HepG2 (cell line): ENCODE measurements at regions not wholly inside any gene's neighbourhood (a gene's known extent, or its start where the extent isn't known, plus 50 kb on each side); places are given as distances from the start of the nearest gene placed in this dataset.

Experiments
- ATAC-seq: fragments of 200-7000 bp; cut with Tn5 transposase; 3 replicates; pipeline ENCODE4 v1.9.1; 2020; ENCODE audit warnings: mild to moderate bottlenecking, moderate library complexity
- BruUV-seq: library from RNA; stranded (reverse); fragments of 400-500 nt; replicated peaks from 2 replicates; lab custom pipeline; 2021; lab: Mats Ljungman, UMichigan
- CTCF ChIA-PET: fragments of 300-600 bp; formaldehyde crosslinking; extraction: SDS; loops from one replicate; lab custom pipeline; 2021; ENCODE audit warnings: low total read pairs, inconsistent platforms, low intra/inter-chr PET ratio; lab: Yijun Ruan, JAX
- POLR2A ChIA-PET: fragments of 350-600 bp; sonication (Branson Sonifier 250); formaldehyde crosslinking; loops from one replicate; lab custom pipeline; 2020; ENCODE audit warnings: antibody characterized with exemption, inconsistent platforms; lab: Yijun Ruan, JAX
- DNase-seq: peaks from one replicate; pipeline ENCODE4 v3.0.0-alpha.2; 2015; ENCODE audit warnings: low spot score
- FAIRE-seq: peaks from 3 replicates; lab custom pipeline; 2011; peaks lifted over from hg19 to GRCh38; lab: Jason Lieb, UNC
- H2AFZ ChIP-seq: one replicate; pipeline ENCODE4 v1.6.1; 2011; ENCODE audit warnings: low read length, inconsistent platforms
- H3K27ac ChIP-seq: fragments of 300-600 bp; 3 replicates; pipeline ENCODE4 v1.8.0; 2011; ENCODE audit warnings: mixed run types, mild to moderate bottlenecking, mixed read lengths, low read length, inconsistent platforms; ENCODE audit not compliant: insufficient read depth; ENCODE audit errors: extremely low read length
- H3K27me3 ChIP-seq, 2 experiments: fragments of 200-600 bp in 1 of 2; 2 replicates in 1 of 2; 3 replicates in 1 of 2; pipeline versions ENCODE4 v1.6.0 to v1.8.0; 2011; ENCODE audit warnings: low read length in 2 of 2, mild to moderate bottlenecking in 2 of 2, moderate library complexity in 2 of 2, inconsistent platforms in 1 of 2; ENCODE audit not compliant: insufficient read depth in 2 of 2, control insufficient read depth in 1 of 2
- H3K36me3 ChIP-seq, 2 experiments: fragments of 200-600 bp in 1 of 2; replicated peaks in 1 of 2; 2 replicates in 1 of 2; 3 replicates in 1 of 2; pipeline versions ENCODE4 v1.5.1 to v1.8.0; 2011; ENCODE audit warnings: low read length in 2 of 2, inconsistent platforms in 1 of 2; ENCODE audit not compliant: insufficient read depth in 2 of 2, control insufficient read depth in 1 of 2
- H3K4me1 ChIP-seq: 2 replicates; pipeline ENCODE4 v1.5.1; 2012; ENCODE audit warnings: low read length, inconsistent platforms; ENCODE audit not compliant: insufficient read depth
- H3K4me2 ChIP-seq: 2 replicates; pipeline ENCODE4 v1.6.0; 2011; ENCODE audit warnings: low read depth, low read length, inconsistent platforms
- H3K4me3 ChIP-seq, 3 experiments: fragments of 200-600 bp in 1 of 3; sonication (generic), shearing (Covaris generic) in 1 of 3; replicated peaks in 1 of 3; 2 replicates each; pipeline ENCODE4 v1.5.1; 2011 to 2016; ENCODE audit warnings: low read length in 3 of 3, inconsistent platforms in 2 of 3, low read depth in 2 of 3, mild to moderate bottlenecking in 2 of 3, control low read depth in 1 of 3, mixed read lengths in 1 of 3; ENCODE audit not compliant: insufficient read depth in 1 of 3
- H3K79me2 ChIP-seq: one replicate; pipeline ENCODE4 v1.6.1; 2011; ENCODE audit warnings: low read length, inconsistent platforms; ENCODE audit not compliant: insufficient read depth
- H3K9ac ChIP-seq: 2 replicates; pipeline ENCODE4 v1.6.0; 2011; ENCODE audit warnings: mild to moderate bottlenecking, low read depth, low read length, inconsistent platforms; ENCODE audit not compliant: insufficient read depth
- H3K9me3 ChIP-seq: 2 replicates; pipeline ENCODE4 v1.5.1; 2012; ENCODE audit warnings: mild to moderate bottlenecking, low read length
- H4K20me1 ChIP-seq: 2 replicates; pipeline ENCODE4 v1.6.0; 2011; ENCODE audit warnings: inconsistent platforms, mild to moderate bottlenecking, low read length, moderate library complexity; ENCODE audit not compliant: insufficient read depth
- CAMTA2 ChIP-seq: sonication (generic); formaldehyde crosslinking; IDR thresholded peaks from 2 replicates; pipeline ENCODE4 v1.4.0; 2020; ENCODE audit warnings: mild to moderate bottlenecking, missing genetic modification reagents, borderline replicate concordance
- CREB3 ChIP-seq: sonication (generic); formaldehyde crosslinking; IDR thresholded peaks from 2 replicates; pipeline ENCODE4 v1.5.0; 2020; ENCODE audit warnings: missing genetic modification reagents
- ERF ChIP-seq: IDR thresholded peaks from 2 replicates; pipeline ENCODE4 v1.6.1; 2018; ENCODE audit warnings: missing biosample characterization, missing genetic modification reagents
- FOXC1 ChIP-seq: sonication (generic); formaldehyde crosslinking; IDR thresholded peaks from 2 replicates; pipeline ENCODE4 v1.8.0; 2022; ENCODE audit warnings: mild to moderate bottlenecking, missing genetic modification reagents, borderline replicate concordance
- NONO ChIP-seq, 2 experiments: fragments of 450-650 bp in 1 of 2; sonication (generic) in 1 of 2; formaldehyde crosslinking in 1 of 2; IDR thresholded peaks in 1 of 2; conservative IDR thresholded peaks in 1 of 2; 2 replicates each; pipeline versions ENCODE4 v1.6.1 to v1.8.0; 2017 to 2022; ENCODE audit warnings: mild to moderate bottlenecking in 1 of 2, missing genetic modification reagents in 1 of 2, moderate library complexity in 1 of 2
- RAD21 ChIP-seq: fragments of 450-650 bp; formaldehyde crosslinking; IDR thresholded peaks from 2 replicates; pipeline ENCODE4 v1.5.0; 2020; ENCODE audit warnings: mild to moderate bottlenecking
- ZNF530 ChIP-seq: sonication (generic); formaldehyde crosslinking; IDR thresholded peaks from 2 replicates; pipeline ENCODE4 v1.5.0; 2020; ENCODE audit warnings: low read depth, mild to moderate bottlenecking, missing genetic modification reagents
- ZNF639 ChIP-seq: conservative IDR thresholded peaks from 2 replicates; pipeline ENCODE4 v1.6.1; 2018; ENCODE audit warnings: missing genetic modification reagents
- ZNF781 ChIP-seq: sonication (generic); formaldehyde crosslinking; IDR thresholded peaks from 2 replicates; pipeline ENCODE4 v1.5.1; 2020; ENCODE audit warnings: borderline replicate concordance, mild to moderate bottlenecking, missing genetic modification reagents; ENCODE audit errors: not compliant biosample characterization
- ZNF891 ChIP-seq: sonication (generic); formaldehyde crosslinking; IDR thresholded peaks from 2 replicates; pipeline ENCODE4 v1.5.0; 2020; ENCODE audit warnings: mild to moderate bottlenecking, missing genetic modification reagents
- WGBS: methylation state at CpG from one replicate; pipeline ENCODE4 v1.1.6; 2017; ENCODE audit warnings: low lambda C conversion rate; 5-methylcytosine and 5-hydroxymethylcytosine counted together
- in situ Hi-C: cut with HindIII; loops from 2 replicates; pipeline ENCODE4 v1.10.0; 2017; ENCODE audit warnings: low pct_unique_long_range_greater_than_20kb; ENCODE audit not compliant: extremely low pct_ligation_motif_present
- intact Hi-C: fragments of 100-400 bp; cut with micrococcal nuclease; formaldehyde crosslinking; loops from one replicate; pipeline ENCODE4 v1.10.0; 2022; ENCODE audit not compliant: unreplicated experiment
- TF ChIP-seq, protein P1 (sequence below): sonication (generic); formaldehyde crosslinking; IDR thresholded peaks from 2 replicates; pipeline ENCODE4 v1.4.0; 2020; ENCODE audit warnings: missing genetic modification reagents, mild to moderate bottlenecking, borderline replicate concordance
- TF ChIP-seq, protein P2 (sequence below): sonication (generic); formaldehyde crosslinking; IDR thresholded peaks from 2 replicates; pipeline ENCODE4 v1.4.0; 2020; ENCODE audit warnings: missing genetic modification reagents

GRCh38 chr5:67793966-67794365, 421.6 kb upstream of the PIK3R1 start:
- no peak for TF ChIP-seq FOXC1 (CRISPR knock-in tag)
- TF ChIP-seq, protein P1, sequence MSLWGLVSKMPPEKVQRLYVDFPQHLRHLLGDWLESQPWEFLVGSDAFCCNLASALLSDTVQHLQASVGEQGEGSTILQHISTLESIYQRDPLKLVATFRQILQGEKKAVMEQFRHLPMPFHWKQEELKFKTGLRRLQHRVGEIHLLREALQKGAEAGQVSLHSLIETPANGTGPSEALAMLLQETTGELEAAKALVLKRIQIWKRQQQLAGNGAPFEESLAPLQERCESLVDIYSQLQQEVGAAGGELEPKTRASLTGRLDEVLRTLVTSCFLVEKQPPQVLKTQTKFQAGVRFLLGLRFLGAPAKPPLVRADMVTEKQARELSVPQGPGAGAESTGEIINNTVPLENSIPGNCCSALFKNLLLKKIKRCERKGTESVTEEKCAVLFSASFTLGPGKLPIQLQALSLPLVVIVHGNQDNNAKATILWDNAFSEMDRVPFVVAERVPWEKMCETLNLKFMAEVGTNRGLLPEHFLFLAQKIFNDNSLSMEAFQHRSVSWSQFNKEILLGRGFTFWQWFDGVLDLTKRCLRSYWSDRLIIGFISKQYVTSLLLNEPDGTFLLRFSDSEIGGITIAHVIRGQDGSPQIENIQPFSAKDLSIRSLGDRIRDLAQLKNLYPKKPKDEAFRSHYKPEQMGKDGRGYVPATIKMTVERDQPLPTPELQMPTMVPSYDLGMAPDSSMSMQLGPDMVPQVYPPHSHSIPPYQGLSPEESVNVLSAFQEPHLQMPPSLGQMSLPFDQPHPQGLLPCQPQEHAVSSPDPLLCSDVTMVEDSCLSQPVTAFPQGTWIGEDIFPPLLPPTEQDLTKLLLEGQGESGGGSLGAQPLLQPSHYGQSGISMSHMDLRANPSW (CRISPR knock-in tag): no peak
- no peak for TF ChIP-seq ZNF891 (CRISPR knock-in tag)
- TF ChIP-seq CAMTA2 (CRISPR knock-in tag): no peak
- TF ChIP-seq ERF (CRISPR knock-in tag): no peak
- CTCF ChIA-PET: no interaction called here
- POLR2A ChIA-PET: no interaction called here
- Histone ChIP-seq H3K9ac (no peak overlapping the region), H3K4me1 (peaks cover 13% of the 10 kb centered on the region), H3K4me3 (no peak overlapping the region), H3K4me2 (no peak overlapping the region), H2AFZ (no peak overlapping the region), H3K27ac (no peak overlapping the region), H3K79me2 (no peaks in the 10 kb centered on the region), H3K27me3 (no peaks in the 10 kb centered on the region), H3K36me3 (no peaks in the 10 kb centered on the region), H3K9me3 (peaks cover 9% of the 10 kb centered on the region; the same call in 1 of the 2 replicates), H4K20me1 (no peaks in the 10 kb centered on the region)
- FAIRE-seq: no peak
- DNase-seq: no peak
- intact Hi-C loops: no loop called here
- in situ Hi-C loops: no loop called here
- BruUV-seq: no TSS peak
- ATAC-seq: no peak
- 93% methylated on average over 2 of the region's 2 CpGs for WGBS

DNA sequence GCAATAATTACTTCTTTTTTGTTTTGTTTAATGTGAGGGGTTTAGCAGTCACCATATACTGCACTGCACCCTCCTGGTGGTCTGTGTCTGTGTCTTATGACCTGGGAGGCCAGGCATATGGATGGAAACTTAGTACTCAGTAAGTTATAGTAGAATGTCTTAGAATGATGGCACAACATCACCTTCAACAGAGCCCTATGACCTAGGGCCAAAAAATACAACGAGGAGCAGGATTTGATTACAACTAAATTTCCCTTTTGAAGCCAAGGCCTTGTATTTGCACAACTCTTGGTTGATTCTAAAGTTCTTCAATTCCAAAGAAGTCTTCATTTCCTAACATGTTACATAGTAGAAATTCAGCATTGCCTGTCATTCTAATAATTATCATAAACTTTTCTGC, 422.1 kb upstream of the PIK3R1 start:
- Histone ChIP-seq H3K27ac (no peak overlapping the region), H3K79me2 (no peaks in the 10 kb centered on the region), H3K36me3 (no peaks in the 10 kb centered on the region), H4K20me1 (no peaks in the 10 kb centered on the region), H2AFZ (no peak overlapping the region), H3K4me1 (peaks cover 13% of the 10 kb centered on the region), H3K4me3 (no peak overlapping the region), H3K9me3 (peaks cover 4% of the 10 kb centered on the region; the same call in 1 of the 2 replicates), H3K4me2 (no peak overlapping the region), H3K9ac (no peak overlapping the region), H3K27me3 (no peaks in the 10 kb centered on the region)
- POLR2A ChIA-PET: no interaction called here
- 59% methylated on average over 1 of the region's 1 CpG for WGBS
- DNase-seq: no peak
- intact Hi-C loops: no loop called here
- no peak for ATAC-seq
- CTCF ChIA-PET: no interaction called here
- FAIRE-seq: peak; percentile 21
- no TSS peak for BruUV-seq
- in situ Hi-C loops: no loop called here
- TF ChIP-seq, protein P2, sequence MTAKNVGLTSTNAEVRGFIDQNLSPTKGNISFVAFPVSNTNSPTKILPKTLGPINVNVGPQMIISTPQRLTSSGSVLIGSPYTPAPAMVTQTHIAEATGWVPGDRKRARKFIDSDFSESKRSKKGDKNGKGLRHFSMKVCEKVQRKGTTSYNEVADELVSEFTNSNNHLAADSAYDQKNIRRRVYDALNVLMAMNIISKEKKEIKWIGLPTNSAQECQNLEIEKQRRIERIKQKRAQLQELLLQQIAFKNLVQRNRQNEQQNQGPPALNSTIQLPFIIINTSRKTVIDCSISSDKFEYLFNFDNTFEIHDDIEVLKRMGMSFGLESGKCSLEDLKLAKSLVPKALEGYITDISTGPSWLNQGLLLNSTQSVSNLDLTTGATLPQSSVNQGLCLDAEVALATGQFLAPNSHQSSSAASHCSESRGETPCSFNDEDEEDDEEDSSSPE (CRISPR knock-in tag): no peak
- no peak for TF ChIP-seq RAD21 (CRISPR knock-in tag)
- no peak for TF ChIP-seq CREB3 (CRISPR knock-in tag)
- TF ChIP-seq ZNF530 (CRISPR knock-in tag): no peak
- no peak for TF ChIP-seq ZNF781 (CRISPR knock-in tag)
- no peak for TF ChIP-seq NONO (IDR thresholded peaks at IDR 0.05)
- TF ChIP-seq NONO (CRISPR knock-in tag; conservative IDR thresholded peaks at IDR 0.05): no peak
- no peak for TF ChIP-seq ZNF639 (CRISPR knock-in tag)
